HFF-Myc (cell line): ENCODE measurements at regions not wholly inside any gene's neighbourhood (a gene's known extent, or its start where the extent isn't known, plus 50 kb on each side); places are given as distances from the start of the nearest gene placed in this dataset.

Experiments
- DNase-seq: peaks from one replicate; pipeline ENCODE4 v3.0.0-alpha.2; 2011; ENCODE audit warnings: low read depth; ENCODE audit errors: extremely low read depth
- H3K4me3 ChIP-seq: replicated peaks from 2 replicates; pipeline ENCODE4 v1.5.1; 2011; ENCODE audit warnings: low read depth, mild to moderate bottlenecking, control low read depth, low read length
- TF ChIP-seq, protein P1 (sequence below): IDR thresholded peaks from 2 replicates; pipeline ENCODE4 v1.5.1; 2012; ENCODE audit warnings: mild to moderate bottlenecking, low read depth, low read length, control low read depth; ENCODE audit errors: missing control alignments

GRCh38 chr15:36407647-36408046 is 171.8 kb upstream of the CDIN1 start:
- TF ChIP-seq, protein P1, sequence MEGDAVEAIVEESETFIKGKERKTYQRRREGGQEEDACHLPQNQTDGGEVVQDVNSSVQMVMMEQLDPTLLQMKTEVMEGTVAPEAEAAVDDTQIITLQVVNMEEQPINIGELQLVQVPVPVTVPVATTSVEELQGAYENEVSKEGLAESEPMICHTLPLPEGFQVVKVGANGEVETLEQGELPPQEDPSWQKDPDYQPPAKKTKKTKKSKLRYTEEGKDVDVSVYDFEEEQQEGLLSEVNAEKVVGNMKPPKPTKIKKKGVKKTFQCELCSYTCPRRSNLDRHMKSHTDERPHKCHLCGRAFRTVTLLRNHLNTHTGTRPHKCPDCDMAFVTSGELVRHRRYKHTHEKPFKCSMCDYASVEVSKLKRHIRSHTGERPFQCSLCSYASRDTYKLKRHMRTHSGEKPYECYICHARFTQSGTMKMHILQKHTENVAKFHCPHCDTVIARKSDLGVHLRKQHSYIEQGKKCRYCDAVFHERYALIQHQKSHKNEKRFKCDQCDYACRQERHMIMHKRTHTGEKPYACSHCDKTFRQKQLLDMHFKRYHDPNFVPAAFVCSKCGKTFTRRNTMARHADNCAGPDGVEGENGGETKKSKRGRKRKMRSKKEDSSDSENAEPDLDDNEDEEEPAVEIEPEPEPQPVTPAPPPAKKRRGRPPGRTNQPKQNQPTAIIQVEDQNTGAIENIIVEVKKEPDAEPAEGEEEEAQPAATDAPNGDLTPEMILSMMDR = no peak
- peak; percentile 62 for DNase-seq
- no peak overlapping the region for H3K4me3 ChIP-seq

DNA sequence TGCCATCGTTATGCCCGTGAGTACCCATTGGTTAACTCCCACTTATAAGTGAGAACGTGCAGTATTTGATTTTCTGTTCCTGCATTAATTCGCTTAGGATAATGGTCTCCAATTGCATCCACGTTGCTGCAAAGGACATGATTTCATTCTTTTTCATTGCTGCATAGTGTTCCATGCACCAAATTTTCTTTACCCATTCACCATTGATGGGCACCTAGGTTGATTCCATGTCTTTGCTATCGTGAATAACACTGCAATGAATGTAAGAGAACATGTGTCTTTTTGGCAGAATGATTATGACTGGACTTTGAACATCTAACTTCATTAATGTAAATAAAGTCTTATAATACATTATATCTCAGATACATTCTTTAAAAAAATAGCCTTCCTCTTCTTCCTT is 169.6 kb upstream of the CDIN1 start:
- TF ChIP-seq, protein P1 = no peak
- H3K4me3 ChIP-seq = no peak overlapping the region
- DNase-seq = no peak

DNA sequence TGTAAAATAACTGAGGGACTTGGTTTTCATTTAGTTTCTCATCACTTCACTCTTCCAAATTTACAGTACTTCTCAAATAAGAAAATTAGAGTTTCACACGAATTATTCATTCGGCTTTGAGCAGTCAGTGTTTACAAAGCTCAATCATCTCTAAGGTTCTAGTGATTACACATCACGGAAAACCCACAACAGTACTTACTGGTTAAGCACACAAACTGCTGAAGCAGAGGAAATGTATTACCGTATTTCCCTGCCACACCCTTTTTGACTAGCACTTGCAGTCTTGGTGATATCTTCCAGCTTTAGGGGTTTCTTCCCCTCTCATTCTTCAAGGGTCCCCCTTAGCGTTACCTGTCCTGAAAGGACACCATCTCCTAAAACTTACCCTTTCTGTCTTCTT is 164.8 kb upstream of the CDIN1 start:
- TF ChIP-seq, protein P1 = no peak
- DNase-seq = no peak
- H3K4me3 ChIP-seq = no peak overlapping the region

- no peak for DNase-seq
- TF ChIP-seq, protein P1 = no peak
- no peak overlapping the region for H3K4me3 ChIP-seq
Measured at GRCh38 chr15:36415643-36416042, 163.8 kb upstream of the CDIN1 start.

DNA sequence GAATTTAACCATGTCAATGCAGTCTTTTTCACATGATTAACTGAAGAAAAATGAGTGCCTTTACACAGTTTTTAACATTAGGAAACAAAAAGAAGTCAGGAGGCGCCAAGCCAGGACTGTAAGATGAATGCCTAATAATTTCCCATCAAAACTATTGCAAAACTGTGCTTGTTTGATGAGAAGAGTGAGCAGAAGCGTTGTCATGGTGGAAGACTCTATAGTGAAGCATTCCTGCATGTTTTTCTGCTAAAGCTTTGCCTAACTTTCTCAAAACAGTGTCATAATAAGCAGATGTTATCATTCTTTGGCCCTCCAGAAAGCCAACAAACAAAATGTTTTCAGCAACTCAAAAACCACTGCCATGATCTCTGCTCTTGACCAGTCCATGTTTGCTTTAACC is 156.8 kb upstream of the CDIN1 start:
- DNase-seq = no peak
- H3K4me3 ChIP-seq = no peak overlapping the region
- TF ChIP-seq, protein P1 = no peak

- TF ChIP-seq, protein P1 = no peak
- DNase-seq = no peak
Measured at GRCh38 chr15:36426691-36427090, 152.7 kb upstream of the CDIN1 start.

GRCh38 chr15:36428102-36428845 is 151.2 kb upstream of the CDIN1 start:
- peak; percentile 99 for DNase-seq
- TF ChIP-seq, protein P1 = no peak
- no peak overlapping the region for H3K4me3 ChIP-seq

More at GRCh38 chr15:36426691-36427090, 152.7 kb upstream of the CDIN1 start:
- H3K4me3 ChIP-seq = no peak overlapping the region
